NCI-H1105 treated with DMSO at 0.1 percent for 48 hours (cell line): ENCODE measurements at regions not wholly inside any gene's neighbourhood (a gene's known extent, or its start where the extent isn't known, plus 50 kb on each side); places are given as distances from the start of the nearest gene placed in this dataset.
"Not testable (repeated sequence)": the region's sequence is repeated elsewhere in the genome, so short reads cannot be mapped to it uniquely, and the experiment has no call there.

Experiments
- DNase-seq: peaks from one replicate; lab custom pipeline; 2025; lab: John Stamatoyannopoulos, UW

DNA sequence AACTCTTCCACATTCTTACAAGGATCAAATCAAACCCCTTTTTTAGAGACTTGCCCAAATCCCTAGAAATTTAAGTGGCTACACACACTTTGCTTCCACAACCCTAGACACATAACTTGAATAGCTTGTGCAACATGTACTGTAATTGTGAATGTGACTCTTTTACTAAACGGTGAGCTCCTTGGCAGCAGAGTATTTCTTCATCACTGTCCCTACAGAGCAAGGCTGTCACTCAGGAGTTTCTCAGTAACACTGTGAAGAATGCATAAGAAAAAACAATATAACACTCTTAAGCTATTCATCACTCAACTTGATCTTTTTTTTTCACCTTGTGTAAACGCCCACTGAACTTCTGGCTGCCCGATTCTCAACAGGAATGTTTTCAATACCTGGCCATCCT lies 53.8 kb upstream of the ADAMTS18 start:
- no peak for DNase-seq

DNA sequence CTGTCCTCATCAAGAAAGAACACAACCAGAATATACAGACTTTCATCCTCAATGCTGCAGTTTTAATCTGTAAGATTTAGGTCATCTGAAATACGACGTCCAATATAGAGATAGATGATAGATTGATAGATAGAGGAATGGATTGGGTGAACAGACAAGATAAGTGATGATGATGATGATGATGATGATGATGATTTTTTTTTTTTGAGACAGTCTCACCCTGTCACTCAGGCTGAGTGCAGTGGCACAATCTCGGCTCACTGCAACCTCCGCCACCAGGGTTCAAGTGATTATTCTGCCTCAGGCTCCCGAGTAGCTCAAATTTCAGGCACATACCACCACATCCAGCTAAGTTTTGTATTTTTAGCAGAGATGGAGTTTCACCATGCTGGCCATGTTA lies 56.3 kb upstream of the ADAMTS18 start:
- DNase-seq, result no peak

- DNase-seq, result no peak
Measured at GRCh38 chr16:77496934-77497333, 62.1 kb upstream of the ADAMTS18 start.

DNA sequence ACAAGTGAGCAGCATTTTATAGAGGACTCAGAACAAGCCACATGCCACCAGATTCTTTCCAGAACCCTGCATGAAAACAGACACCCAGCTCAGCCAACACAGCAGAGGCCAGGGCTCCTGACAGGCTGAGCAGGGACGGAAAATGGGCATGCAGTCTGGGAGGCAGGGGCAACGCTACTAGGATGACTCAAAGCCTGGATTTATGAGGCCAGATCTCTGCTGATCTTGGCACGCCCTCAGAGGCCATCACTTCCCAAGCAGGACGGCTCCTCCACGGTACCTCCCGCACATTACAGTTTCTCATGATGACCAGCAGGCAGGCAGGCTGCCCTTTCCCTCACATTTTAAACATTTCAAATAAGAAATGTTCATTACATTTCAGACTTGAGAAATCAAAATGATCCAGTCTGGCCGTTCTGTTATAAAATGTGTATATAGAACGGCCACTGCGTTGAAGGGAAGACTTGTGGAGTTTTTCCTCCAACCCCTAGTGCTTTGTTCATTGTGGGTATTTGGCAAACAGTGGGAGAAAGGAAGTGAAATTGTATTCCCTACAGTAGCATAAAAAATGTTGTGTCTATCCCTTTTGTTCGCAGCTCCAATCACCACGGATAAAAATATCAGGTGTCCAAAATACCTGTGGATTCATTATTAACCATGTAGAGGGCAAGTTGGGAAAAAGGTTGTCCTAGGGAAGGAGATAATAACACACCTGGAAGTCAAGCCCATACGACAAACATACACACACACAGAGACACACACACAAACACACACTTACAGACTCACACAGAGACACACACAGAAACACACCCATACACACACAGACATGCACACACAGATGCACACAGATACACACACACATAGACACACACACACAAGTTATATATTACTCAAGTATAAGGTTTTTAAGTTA lies 64.8 kb upstream of the ADAMTS18 start:
- no peak for DNase-seq

- DNase-seq, result no peak
Measured at GRCh38 chr16:77500286-77500598, 65.4 kb upstream of the ADAMTS18 start.

DNA sequence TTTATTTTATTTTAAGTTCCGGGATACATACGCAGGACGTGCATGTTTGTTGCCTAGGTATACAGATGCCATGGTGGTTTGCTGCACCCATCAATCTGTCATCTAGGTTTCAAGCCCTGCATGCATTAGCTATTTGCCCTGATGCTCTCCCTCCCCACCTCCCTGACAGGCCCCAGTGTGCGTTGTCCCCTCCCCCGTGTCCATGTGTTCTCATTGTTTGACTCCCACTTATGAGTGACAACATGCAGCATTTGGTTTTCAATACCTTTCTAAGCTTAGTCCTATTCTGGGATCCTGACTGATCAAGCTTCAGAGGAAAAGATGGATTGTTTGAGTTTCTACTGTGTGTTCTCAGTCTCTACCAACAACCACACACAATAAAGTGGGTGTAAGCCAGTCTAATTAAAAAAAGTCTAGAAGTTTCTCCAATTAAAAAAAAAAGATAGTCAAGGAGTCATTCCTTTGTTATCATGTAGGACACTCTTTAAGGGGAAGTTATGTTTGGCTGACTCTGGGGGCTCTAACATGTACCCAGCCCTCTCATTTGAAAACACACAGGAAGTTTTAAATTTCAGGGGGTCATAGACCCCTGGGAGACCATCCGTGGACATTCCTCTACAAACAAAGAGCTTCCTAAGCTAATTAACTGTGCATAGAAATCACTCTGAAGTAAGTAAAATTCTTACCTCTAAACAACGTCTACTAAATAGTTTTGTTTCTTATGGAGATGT lies 66.3 kb upstream of the ADAMTS18 start:
- DNase-seq, result no peak

DNA sequence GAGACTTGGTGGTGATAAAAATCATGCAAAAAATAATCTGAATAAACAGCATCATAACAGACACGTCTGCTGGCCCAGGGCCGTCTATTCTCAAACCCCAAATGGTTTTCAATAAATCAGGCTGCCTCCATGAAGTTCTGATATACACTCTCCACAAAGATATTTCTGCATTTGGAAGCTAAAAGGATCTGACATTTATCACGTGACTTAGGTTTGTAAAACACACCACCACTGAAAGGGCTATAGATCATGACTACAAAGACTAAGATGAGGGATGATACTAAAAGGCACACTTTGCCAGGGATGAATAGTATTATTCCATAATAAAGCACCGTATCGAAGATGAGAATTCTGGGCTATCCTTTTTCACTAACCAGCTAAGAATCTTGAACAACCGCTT lies 67.6 kb upstream of the ADAMTS18 start:
- DNase-seq, result no peak

DNA sequence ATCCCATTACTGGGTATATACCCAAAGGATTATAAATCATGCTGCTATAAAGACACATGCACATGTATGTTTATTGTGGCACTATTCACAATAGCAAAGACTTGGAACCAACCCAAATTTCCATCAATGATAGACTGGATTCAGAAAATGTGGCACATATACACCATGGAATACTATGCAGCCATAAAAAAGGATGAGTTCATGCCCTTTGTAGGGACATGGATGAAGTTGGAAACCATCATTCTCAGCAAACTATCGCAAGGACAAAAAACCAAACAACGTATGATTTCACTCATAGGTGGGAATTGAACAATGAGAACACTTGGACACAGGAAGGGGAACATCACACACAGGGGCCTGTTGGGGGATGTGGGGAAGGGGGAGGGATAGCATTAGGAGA lies 71.7 kb upstream of the ADAMTS18 start:
- not testable (repeated sequence) for DNase-seq

DNA sequence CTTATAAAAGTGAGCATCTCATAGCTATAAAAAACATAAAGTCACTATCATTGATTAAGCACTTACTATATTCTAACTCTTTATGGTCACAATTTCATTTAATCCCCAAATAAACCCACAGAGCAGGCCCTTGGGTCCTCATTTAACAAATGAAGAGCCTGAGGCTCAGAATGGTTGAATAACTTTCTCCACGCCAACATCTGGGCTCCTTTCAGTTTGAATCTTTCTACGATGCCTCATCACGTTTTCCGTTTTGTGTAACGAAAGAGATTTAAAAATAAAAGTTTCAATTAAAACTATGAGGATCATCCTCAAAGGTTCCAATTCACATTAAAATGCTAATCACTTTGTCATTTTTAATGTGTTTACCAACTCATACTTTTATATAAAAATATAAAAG lies 74.2 kb upstream of the ADAMTS18 start:
- DNase-seq, result no peak

DNA sequence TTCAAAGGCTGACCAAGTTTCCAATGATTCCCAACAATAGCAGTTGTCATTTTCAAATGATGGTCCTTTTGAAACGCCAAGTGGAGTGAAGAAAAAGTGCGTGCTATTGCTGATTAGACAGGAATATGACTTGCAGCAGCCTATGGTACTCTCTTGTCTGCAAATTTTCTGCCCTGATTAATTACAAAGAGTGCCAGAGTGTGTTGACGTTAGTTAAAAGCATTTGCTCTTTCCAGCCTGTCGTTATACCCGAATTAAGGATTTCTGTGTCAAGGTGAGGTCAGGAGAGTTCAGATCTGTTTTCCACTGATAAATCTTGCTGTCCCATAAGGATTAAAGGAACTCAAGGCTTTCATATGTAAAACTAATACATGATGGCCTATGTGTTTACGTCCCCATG lies 75.0 kb upstream of the ADAMTS18 start:
- DNase-seq, result no peak

GRCh38 chr16:77511053-77511452 lies 76.2 kb upstream of the ADAMTS18 start:
- no peak for DNase-seq

GRCh38 chr16:77514500-77515220 lies 79.8 kb upstream of the ADAMTS18 start:
- DNase-seq, result no peak

GRCh38 chr16:77525226-77525625 lies 90.4 kb upstream of the ADAMTS18 start:
- DNase-seq, result not testable (repeated sequence)

GRCh38 chr16:77531752-77532151 lies 96.9 kb upstream of the ADAMTS18 start:
- no peak for DNase-seq

GRCh38 chr16:77536809-77537208 lies 102.0 kb upstream of the ADAMTS18 start:
- no peak for DNase-seq

- no peak for DNase-seq
Measured at GRCh38 chr16:77539421-77540034, 104.7 kb upstream of the ADAMTS18 start.

DNA sequence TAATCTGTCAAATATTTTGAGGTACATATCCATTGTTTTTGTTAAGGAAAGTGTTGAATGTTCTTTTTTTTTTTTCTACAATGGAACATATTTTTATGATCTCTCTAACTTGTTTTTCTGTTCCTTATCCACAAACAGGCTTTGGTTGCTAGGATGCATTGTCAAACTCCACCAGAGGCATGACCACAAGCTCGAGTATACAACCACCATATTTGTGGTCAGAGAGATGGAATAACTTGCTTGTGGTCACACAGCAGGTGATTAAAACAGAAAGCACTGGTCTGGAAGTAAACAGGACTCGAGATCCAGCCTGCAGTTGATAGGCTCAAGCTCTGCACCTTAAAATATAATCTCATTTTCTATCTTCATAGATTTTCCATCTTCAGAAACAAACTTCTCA lies 105.8 kb upstream of the ADAMTS18 start:
- no peak for DNase-seq

- no peak for DNase-seq
Measured at GRCh38 chr16:77541165-77541564, 106.3 kb upstream of the ADAMTS18 start.

DNA sequence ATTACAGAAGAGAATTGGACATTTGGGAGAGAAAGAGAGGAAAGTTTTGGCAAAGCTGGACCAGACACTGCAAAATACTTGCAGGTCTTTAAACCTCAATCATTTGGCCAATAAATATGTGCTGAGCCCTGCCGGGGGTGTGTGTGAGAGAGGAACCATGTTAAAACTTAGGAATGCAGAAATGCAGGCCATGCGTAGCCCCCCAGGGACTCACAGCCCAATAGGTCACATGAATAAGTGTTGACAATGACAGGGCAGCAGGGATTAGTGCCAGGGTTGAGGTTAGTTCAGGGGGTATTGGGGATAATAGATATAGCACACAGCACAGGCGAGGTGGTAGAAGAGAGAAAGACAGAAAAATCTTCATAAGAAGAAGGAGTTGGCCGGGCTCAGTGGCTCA lies 113.3 kb upstream of the ADAMTS18 start:
- no peak for DNase-seq

DNA sequence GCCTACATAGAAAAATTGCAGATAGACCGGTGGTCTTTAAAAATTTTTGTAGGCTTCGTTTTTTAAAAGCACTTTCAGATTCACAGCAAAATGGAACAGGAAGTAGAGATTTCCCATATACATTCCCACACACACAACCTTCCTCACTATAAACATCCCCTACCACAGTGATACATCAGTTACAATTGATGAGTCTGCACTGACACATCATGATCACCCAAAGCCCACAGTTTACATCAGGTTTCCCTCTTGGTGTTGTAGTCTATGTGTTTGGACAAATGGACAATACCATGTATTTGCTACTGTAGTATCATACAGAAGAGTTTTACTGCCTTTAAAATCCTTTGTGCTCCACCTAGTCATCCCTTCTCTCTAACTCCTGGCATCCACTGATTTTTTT lies 113.9 kb upstream of the ADAMTS18 start:
- DNase-seq, result no peak

GRCh38 chr16:77549876-77550275 lies 115.0 kb upstream of the ADAMTS18 start:
- DNase-seq, result no peak

- DNase-seq, result no peak
Measured at GRCh38 chr16:77551357-77551756, 116.5 kb upstream of the ADAMTS18 start.
